T-helper 2 cell (primary cell): ENCODE measurements at regions not wholly inside any gene's neighbourhood (a gene's known extent, or its start where the extent isn't known, plus 50 kb on each side); places are given as distances from the start of the nearest gene placed in this dataset.
A peak's percentile ranks its signal among the peaks of the same experiment; 100 is the strongest.
"Not testable (repeated sequence)": the region's sequence is repeated elsewhere in the genome, so short reads cannot be mapped to it uniquely, and the experiment has no call there.

Source experiments
- DNase-seq, 5 experiments: peaks; one replicate each; pipeline versions ENCODE4 v3.0.0 to v3.0.0-alpha.2; 2012 to 2022

DNA sequence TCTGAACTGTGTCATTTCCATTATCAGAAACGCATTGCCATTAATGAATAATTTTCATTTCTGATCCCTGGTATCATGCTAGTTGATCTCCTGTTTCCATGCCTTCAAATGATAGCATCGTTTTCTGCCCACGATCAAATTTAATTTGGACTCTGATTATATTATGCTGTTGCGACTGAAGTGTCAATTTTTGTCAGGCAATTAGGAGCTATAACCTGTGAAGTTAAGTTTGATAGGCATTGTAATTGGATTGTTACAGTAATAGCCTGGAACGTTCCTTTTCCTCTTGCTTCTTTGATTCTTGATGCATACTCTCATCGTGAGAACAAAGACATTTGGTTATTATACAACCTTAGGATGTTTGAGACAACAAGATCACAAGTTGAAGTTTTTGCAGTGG, 356.3 kb downstream of the VRK1 start:
- no peak for DNase-seq

DNA sequence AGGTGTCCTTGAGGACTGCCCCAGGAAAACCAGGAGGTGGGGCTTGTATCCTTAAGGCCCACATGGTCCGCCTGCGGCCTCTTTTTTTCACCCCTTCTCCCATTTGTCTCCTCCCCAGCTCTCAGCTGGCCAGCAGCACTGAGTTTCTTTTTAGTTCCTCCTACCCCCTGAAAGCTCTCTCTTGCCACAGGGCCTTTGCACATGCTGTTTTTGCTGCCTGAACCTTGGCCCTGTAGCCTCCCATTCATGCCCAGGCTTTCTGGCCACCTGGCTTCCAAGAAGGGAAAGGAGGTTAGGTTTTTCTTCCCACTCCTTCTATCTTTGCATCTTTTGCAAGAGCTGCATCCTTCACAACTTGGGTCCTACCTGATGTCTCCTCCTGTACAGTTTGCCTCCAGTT, 358.1 kb downstream of the VRK1 start:
- no peak for DNase-seq

DNA sequence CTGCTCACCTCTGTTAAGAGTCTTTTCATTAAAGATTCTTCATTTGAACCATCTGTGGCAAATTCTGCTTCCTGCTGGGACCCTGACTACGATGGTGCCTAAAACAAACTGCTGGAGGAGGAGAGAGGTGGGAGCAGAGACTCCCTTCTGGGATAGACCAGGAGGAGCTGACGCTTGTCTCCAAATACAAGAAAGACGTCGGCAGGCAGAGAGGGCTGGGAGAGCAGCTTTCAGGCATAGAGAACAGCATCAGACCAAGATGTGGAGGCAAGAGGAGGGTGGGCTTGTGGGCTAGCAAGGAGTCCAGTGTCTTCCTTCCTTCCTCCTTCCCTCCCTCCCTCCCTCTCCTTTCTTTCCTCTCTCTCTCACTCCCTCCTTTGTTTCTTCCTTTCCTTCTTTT, 358.6 kb downstream of the VRK1 start:
- no peak for DNase-seq

DNA sequence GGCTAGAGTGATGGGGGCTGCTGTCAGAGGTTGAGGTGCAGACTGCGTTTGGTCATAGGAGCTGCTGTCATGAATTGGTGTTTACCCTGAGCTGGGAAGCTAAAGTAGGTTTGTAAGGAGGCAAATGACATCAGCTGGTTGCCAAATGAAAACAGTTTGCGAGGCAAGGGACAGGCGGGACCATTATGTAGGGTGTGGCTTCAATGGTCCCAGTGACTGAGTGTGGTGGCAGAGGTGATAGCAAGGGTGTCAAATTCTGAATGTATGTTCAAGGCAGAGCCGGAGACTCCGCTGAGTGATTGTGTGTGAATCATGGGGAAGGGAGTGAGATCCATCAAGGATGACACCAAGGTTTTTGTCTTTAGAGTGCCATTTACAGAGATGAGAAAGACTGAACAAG, 359.5 kb downstream of the VRK1 start:
- no peak for DNase-seq

DNA sequence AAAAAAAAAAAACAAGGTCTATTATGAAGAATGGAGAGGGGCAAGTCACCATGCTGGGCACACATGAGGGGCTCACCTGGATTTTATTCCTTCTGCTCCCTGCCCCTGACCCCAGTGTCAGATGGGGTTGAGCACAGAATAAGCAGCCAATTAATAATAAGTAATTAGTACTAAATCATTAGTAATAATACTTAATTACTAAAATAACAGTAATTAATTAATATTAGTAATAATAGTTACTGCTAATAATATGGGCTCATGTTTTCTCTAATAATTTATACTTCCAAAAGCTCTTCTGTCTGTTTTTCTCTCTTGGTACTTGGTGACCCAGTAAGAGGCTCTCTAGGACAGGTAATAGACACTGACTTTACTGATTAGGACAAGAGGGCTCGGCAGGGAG, 360.9 kb downstream of the VRK1 start:
- no peak for DNase-seq

DNA sequence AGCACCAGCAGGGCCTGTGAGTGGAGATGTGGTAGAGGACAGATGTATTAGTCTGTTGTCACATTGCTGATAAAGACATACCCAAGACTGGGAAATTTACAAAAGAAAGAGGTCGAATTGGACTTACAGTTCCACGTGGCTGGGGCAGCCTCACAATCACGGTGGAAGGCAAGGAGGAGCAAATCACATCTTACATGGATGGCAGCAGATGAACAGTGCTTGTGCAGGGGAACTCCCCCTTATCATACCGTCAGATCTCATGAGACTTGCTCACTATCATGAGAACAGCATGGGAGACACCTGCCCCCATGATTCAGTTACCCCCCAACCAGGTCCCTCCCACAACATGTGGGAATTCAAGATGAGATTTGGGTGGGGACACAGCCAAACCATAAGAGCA, 361.9 kb downstream of the VRK1 start:
- peak in 1 of 5 experiments; percentile 25 for DNase-seq

DNA sequence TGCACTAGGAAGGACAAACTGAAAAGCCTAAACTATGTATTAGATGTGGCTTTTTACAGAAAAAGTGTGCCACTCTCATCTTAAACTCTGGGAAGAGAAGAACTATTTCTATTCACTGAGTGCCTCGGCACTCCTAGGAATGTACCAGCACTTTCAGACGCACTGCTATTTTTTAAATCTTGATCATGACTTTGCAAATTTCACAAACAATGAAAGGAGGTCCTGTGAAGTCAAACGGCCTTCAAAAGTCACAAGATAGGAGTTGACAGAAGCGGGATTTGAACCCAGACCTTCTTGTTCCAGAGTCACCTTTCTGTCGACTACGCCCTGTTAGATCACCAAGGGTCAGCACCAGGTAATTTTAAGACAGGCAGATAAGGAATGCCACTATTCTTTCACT, 365.4 kb downstream of the VRK1 start:
- no peak for DNase-seq

DNA sequence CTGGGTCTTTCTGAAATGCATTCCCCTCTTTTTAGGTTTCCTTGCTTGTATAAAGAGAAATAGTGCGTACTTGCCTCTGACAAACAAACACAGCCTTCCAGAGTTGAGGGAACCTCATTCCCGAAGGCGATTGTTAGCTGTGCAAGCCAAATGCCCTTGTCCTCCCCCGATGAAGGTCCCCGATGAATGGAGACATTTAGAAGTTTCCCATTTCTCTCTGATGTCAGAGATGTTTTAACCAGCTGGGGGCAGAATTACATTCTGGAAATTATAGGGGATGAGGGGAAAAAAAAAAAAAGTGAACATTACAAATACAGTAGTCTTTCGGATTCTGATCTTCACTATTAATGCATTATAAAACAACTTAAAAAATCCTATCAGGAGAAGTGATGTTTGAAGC, 366.8 kb downstream of the VRK1 start:
- no peak for DNase-seq

DNA sequence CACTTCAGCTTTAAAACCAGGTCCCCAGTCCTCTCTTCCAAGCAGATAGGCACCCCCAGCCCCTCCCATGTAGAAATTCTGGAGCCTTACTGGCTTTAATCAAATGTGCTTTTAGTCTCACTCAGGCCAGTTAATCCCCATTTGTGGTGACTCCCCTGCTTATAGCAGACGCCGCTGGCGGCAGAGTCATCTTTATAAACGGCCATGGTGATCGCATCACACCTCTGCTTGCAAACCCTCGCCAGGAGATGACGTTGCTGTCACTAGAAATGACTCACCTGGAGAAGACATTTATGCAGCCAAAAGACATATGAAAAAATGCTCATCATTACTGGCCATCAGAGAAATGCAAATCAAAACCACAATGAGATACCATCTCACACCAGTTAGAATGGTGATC, 369.3 kb downstream of the VRK1 start:
- peak in 1 of 5 experiments; percentile 31 for DNase-seq

DNA sequence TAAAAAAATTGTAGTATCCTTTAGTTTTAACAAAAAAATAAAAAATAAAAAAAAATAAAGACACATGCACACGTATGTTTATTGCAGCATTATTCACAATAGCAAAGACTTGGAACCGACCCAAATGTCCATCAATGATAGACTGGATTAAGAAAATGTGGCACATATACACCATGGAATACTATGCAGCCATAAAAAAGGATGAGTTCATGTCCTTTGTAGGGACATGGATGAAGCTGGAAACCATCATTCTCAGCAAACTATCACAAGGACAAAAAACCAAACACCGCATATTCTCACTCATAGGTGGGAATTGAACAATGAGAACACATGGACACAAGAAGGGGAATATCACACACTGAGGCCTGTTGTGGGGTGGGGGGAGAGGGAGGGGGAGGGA, 370.4 kb downstream of the VRK1 start:
- not testable (repeated sequence) for DNase-seq

DNA sequence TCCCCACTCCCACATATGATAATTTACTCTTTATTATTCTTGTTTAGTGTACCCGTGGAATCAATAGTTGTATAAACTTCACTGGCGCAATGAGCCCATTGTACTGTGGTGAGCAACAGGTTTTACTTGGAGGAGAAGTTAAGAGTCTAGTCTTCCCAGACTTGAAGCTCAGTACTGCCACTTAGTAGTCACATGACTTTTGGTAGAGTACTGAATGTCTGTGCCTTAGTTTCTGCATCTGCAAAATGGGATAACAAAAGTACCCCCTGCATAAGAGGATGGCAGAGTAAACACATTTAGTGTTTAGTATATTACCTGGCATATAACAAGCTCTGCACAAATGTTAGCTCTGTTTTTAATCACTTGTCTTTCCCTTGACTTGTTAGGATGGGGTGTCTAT, 375.5 kb downstream of the VRK1 start:
- no peak for DNase-seq

DNA sequence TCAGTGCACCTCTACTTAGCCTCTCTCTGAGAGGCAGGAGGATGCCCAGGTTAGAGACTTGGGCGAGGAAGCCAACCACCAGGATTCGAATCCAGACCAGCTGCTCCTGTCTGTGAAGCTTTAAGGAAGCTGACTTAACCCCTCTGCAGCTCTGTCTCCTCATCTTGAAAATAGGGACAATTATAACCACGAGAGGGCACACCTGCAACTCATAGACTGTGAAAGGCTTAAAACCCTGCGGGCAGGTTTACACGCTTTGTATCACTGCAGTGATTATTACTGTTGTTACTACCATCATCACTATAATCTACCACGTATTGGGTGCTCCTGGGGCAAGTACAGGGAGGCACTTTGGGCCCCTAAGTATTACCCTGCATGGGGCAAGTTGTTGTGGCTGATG, 379.8 kb downstream of the VRK1 start:
- DNase-seq = peak in 2 of 5 experiments; percentile 18 to 84

DNA sequence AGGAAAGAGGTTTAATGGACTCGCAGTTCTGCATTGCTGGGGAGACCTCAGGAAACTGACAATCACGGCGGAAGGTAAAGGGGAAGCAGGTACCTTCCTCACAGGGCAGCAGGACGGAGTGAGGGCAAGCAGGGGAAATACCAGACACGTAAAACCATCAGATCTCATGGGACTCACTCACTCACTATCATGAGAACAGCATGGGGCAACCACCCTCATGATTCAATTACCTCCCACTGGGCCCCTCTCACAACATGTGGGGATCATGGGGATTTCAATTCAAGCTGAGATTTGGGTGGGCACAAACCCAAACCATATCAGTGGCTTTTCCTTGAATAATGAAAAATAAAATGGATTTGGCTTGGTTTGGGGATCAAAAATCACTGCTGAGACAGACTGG, 380.5 kb downstream of the VRK1 start:
- DNase-seq = no peak

DNA sequence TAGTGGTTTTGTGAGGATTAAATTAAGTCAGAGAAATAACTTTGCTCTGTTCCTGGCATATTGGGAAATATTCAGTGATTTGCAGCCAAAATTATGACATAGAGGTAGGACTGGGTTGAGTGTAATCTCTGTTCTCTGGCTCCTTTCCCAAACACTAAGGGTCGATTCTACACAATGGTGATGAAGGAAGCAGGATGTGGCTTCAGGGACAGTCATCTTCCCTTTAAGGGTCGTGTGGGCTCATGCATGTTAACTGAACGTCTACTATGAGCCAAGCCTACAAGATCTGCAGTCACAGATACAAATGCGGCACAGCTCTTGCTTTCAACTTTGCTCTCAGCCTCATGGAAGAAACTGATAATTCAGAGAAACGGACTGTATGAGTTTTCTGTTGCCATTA, 381.6 kb downstream of the VRK1 start:
- peak in 1 of 5 experiments; percentile 52 for DNase-seq

DNA sequence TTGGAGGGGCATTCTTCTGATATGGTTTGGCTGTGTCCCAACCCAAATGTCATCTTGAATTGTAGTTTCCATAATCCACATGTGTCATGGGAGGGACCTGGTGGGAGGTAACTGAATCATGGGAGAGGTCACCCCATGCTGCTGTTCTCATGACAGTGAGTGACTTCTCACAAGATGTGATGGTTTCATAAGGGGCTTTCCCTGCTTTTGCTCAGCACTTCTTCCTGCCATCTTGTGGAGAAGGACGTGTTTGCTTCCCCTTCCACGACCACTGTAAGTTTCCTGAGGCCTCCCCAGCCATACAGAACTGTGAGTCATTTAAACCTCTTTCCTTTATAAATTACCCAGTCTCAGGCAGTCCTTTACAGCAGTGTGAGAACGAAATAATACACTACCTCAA, 382.4 kb downstream of the VRK1 start:
- peak in 1 of 5 experiments; percentile 38 for DNase-seq

DNA sequence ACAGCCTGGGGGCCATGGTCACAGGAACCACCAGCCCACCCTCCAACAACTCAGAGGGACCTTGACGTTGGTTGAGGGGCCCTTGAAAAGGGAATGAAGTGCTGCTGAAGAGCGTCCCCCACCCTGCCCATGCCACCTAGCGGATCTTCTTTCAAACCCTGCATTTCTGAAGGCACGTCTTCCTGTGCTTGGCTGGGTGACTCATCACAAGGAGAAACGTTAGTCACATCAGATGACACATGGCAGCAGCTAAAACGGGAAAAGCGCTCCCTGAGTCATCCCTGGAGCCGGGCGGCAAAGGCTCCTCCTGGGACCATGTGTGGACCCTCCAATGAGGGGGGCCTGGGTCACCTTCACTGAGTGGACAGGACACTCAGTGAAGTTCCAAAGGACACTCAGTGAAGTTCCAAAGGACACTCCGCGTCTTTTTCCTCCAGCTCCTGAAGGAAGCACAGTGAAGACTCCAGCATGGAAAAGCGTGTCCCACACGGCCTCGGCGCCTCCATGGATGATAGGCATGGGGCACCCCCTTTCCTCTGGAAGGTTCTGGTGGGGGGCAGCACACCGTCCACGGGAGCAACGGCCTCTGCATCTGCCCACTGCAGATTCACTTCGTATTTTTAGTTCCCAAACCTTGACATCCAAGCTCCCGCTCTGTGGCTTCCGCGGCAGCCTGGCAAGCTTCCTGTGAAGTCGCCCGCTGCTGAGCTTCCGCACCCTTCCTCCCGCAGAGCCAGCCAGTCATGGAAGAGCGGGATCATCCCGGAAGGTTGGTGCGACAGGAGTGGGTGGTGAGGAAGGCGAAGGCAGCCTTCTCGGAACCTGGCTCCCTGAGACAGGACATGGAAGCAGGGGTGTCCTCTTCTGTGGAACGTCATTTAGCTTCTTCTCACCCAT, 383.4 kb downstream of the VRK1 start:
- peak in 1 of 5 experiments; percentile 22 for DNase-seq

DNA sequence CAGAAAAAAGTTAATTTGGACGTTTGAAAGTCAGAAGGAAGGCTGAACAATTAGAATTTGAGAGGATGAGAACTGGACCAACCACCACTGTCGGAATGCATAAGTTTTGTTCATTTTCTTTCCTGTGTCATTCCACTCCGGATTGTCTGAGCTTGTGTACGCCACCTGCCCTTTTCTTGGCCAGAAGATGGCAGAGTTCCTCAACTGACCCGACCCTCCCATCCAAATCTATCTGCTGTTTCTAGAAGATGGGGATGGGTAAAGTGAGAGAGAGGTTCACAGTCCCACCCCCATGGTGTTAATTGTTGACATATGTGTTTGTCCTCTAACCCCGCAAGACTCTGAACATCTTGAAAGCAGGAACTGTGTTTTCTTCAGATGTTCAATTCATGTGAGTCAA, 388.0 kb downstream of the VRK1 start:
- peak in 1 of 5 experiments; percentile 54 for DNase-seq

DNA sequence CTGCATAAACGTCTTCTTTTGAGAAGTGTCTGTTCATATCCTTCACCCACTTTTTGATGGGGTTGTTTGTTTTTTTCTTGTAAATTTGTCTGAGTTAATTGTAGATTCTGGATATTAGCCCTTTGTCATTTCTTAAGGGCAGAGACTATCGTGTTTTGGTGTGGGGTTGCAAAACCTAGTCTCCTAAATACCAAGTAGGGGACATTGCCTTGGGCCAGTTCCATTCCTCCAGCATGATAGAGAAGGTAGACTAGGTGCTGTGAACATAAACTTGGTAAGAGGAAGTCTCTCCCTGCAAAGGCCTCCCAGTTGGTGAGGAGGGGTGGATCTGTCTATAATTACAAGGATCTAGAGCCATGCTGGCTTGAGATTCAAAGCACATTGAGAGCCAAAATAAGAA, 390.7 kb downstream of the VRK1 start:
- DNase-seq = no peak

DNA sequence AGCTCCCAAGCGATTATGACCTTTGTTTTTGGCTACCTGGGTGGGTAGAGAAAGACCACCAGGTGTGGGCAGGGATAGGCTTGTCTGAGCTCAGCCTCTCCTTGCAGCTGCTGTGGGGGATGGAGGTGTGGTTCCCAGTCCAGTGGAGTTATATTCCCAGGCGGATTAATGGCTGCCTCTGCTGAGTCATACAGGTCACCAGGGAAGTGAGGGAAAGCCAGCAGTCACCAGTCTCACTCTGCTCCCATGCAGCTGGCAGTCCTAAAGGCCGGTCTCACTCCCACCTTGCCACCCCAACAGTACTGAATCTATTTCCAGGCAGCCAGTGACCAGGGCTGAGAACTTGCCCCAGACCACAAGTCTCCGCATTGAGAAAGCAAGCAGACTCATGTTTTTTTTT, 399.2 kb downstream of the VRK1 start:
- DNase-seq = no peak

DNA sequence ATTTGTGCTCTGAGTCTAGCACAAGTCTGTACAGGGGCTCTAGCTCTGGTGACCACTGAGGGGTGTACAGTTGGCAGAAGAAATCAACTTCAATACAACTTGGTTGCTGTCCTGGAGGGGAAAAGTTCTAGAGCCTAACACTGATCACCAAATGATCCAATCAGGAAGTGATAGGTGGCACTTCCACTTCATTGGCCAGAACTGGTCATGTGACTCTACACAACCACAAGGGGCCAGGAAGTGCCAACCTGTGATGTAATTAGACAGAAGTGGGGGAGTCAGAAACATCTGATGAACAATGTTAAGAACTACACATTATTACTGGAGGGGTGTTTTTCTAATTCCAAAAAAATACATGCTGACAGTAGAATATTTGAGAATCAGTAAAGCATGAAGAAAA, 401.6 kb downstream of the VRK1 start:
- peak in 1 of 5 experiments; percentile 24 for DNase-seq

DNA sequence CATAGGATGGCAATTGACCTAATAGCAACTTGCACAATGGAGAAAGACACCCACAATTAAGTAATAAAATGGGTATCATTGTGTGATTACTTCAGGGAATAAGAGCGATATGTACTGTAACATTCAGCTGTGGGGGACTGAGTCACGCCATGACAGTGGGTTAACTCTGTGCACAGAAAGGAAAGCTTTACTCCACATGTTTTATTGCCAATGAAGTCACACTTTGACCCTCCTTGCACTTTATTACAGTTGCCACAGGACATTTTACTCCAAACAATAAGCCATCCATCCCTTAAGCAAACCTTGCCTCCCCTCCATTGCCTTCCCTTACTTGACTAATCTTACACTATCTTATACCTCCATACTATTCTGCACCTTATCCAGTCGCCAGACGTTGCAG, 403.1 kb downstream of the VRK1 start:
- DNase-seq = no peak

DNA sequence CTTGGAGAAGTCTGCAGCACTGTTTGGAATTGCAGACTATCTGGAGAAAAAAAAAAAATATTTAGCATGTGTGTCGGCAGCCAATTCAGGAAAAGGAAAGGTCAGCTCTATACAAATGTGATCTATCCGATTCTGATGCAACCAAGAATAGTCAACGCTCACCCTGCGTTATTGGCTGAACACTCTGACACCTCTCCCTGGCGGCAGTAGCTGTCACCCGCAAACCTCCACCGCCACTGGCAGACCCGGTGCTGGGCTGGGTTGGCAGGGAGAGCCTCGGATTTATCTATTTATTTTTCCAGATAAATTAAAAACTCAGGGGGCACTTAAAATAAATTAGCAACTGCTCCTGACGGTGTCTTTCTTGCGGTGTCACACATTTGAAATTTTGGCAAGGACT, 409.7 kb downstream of the VRK1 start:
- DNase-seq = no peak

DNA sequence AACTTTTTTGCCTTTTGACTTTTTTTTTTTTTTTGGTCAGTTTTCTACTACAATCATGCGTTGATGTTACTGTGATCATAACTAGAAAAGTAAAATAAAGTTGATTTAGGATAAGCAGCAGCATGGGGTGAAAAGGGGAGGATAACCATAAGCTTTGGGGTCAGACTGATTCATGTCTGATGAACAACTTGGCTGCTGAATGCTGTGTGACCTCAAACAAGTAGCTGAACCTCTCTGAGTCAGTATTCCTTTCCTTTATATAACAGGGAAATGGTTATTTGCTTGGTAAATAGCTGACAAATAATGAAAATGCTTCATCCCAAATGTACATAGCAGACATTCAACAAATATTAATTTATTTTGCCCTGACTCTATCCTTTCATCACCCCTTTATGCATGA, 413.0 kb downstream of the VRK1 start:
- DNase-seq = no peak

DNA sequence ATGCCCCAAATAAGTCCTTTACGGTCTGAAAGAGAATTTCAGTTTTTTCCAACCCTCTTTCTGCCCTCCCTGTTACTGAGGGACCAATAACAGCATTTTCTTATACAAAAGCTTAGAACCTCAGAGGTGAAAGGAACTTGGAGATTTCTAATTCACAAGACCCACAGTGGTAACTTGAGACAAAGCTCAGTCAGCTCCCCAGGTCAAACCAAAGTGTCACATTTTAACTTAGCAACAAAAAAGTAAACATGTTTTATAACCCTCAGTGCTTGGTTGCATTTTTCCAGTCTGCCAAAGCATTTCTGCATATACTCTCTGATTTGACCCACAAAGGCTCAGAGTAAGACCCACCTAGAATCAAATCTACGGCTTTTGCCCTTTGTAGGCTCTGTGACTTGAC, 415.2 kb downstream of the VRK1 start:
- no peak for DNase-seq

DNA sequence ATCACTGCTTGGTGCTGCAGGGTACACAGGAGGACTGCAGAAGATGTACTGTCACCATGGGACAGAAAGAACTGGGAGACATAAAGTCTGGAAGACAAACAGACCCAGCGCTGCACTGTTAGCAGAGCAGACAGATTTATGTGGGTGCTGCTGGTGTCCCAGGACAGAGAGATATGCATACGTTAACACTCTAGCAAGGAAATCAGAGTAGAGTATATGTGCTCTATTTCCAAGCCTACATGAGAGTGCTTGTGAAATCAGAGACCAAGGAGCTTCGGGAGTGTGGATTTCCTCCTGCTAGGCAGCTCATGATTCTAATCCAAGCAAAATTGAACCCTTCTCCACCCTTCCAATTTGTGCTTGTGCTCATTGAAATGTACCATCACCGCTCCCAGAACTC, 416.5 kb downstream of the VRK1 start:
- DNase-seq = no peak
